Midbrain (tissue), 1 donor: ENCODE measurements at regions not wholly inside any gene's neighbourhood (a gene's known extent, or its start where the extent isn't known, plus 50 kb on each side); places are given as distances from the start of the nearest gene placed in this dataset.

Experiments used
- DNase-seq: peaks from one replicate; lab custom pipeline; 2025; lab: John Stamatoyannopoulos, UW

DNA sequence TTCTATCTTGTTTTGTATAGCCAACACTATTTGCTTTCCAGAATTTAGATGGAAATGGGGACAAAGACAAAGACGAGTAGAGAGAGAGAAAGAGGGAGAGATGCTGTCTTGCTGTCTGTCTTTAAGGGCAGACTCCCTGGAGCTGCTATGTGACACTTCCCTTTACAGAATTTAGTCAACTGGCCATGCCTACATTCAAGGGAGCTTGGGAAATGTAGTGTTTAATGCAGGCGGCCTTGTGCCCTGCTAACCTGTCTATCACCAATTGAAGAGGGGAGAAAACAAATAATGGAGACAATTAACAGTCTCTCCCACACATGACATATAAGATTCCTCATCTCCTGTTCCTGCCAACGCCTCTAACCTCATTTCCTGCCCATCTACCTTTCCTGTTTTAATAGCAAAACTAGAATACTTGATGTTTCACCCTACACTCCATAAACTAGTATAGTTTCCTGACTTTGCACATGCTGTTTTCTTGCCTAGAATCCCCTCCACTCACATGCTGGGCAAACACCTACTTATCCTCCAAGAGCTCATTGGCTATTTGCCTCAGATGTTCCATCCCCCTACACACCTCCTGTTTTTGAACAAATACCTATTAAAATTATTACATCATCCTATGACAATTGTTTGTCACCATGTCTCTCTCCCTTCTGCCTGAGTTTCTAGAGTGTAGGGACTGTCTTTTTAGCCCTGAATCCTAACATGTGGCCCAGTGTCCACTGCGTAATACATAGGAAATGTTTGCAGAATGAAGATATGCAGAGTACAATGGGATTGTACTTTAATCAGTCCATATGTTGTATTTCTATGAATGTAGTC is 117.2 kb downstream of the SLC25A24 start:
- DNase-seq: no peak

DNA sequence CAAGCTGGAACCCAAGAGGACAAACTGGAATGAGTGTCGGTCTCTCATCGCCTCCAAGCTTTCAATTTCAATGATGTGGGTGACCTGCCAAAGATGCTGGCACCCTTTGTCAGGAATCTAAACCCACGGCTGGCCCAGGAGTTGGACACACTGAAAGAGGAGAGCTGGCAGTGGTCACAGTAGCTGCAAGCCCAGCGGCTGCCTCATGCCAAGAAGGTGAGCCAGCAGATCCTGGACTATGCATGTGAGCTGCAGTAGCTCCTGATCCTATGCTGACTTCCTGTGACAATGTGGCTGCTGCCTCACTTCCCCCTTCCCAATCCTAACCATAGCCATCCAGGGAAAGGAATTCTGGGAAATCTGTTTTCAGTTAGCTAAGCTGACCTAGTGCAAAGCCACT is 117.0 kb upstream of the VAV3 start:
- peak; percentile 65 for DNase-seq

DNA sequence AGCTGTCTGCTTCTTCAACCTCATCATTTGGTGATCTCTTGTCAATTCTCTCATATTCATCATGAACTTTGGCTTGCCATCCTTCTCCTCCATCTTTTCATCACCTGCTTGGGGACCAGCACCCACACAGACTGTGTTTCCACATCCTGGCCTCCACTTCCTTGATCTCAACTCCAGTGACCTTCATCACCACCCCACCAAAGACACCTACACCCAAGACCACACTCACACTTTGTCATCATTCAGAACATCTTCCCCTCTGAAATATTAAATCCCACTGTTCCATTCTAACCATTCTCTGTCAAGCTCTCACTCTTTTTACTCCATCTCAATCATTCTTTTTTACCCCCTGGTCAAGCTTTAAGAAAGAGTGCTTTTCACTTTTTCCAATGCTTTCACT is 115.5 kb upstream of the VAV3 start:
- no peak for DNase-seq

DNA sequence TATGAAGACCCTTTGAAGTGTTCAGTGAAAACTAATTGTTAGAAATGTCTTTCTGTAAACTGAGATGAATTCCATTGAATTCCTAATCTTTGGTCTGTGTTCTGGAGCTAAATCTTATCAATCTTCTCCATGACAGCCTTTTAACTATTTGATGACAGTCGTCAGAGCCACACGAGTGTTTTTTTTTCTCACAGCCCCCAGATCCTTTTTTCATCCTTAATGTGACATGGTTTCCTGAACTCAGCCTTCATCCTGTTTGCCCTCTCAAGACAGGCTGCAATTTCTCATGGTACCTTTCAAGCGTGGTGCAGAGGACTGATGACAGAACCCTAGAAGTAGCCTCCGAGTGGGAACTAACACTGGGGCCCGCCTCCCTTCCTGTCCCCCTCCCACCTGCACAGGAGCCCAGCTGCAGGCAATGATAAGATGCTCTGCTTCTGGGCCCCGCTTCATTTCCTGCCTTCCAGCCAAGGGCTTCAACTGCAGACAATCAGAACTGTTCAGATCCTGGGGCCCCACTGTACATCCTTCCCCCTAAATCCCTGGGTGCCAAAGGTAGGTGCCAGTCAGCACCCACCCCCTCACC is 114.6 kb upstream of the VAV3 start:
- DNase-seq: no peak

DNA sequence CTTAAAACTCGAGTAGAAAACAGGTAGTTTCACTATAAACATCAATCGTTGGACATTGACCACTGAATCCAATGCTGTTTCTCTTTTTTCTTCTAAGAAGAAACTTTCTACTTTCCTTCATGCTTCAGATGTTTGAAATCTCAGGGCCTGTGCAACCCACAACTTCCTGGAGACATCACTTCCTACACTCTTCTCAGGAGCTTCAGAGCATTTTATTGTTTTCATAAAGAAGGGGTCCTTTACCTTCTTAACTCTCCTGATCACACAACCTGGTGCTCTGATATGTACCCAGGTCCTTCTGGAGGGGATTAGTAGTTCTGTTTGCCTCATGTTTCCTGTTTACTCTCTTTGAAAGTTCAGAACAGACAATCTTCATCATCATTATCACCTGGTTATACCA is 113.0 kb upstream of the VAV3 start:
- DNase-seq: no peak

DNA sequence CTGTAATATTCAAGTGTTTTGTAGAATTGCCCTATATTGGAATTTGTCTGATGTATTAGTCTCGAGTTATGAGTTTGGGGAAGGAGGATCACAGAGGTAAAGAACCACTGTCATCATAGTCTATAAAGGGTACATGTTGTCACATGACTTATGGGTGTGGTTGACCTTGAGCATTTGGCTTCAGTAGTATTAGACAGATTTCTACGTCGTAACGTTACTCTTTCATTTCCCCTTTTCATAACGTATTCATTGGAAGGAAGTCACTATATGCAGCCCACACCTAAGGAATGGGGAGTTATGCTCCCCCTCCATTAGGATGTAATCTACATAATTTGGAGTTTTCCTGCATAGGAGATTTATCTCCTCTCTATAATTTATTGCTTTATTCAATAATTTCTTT is 110.1 kb upstream of the VAV3 start:
- DNase-seq: no peak

DNA sequence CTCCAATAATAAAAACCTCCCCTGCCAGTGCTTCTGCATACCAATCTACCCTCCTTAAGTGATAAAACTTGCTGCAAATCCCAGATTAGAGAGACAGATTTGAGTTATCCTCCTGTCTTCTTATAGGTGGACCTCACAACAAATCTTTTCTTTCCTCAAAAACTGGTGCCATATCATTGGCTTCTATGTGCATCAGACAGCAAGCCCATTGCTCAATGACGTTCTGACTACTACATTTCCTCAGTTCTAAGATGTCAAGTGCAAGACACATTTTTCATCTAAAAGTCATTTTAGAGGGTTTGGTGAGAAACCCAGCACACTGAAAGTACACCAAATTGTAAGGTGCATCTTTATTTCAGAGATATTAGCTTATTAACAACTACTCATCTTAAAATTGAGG is 107.8 kb upstream of the VAV3 start:
- no peak for DNase-seq

DNA sequence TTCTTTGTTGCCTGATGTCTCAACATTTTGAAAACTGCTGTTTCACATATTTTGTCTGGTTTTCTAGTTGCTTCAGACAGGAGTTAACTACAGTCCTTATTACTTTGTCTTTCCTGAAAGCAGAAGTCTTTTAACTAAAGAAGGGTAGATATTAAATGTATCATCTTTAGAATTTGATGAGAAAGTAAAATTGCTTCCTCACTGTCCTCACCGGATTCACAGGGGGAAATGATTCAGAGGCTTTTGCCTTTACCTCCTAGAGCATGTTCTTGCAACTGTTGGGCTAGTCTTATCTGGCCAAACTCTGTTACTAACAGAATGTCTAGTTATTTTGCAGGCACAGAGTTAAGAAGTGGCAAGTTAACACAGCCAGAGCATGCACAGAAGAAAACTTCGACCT is 107.2 kb upstream of the VAV3 start:
- no peak for DNase-seq

DNA sequence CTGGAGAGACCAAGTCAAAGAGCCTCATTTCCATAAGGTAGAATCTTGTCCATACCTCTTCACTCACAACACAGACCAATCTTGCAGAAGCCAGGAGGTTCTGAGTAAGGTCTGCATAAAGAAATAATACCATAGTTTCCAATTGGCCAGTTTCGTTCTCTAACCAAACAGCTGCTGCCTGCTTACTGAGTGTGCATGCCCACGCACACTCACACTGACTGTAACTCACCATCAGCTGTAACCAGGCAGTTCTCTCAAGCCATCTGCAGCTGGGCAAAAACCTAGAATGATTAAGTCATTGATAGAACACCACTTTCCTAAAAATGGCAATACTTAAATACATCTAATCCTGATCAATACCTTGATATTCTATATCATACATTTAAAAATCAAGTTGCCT is 106.6 kb upstream of the VAV3 start:
- no peak for DNase-seq

DNA sequence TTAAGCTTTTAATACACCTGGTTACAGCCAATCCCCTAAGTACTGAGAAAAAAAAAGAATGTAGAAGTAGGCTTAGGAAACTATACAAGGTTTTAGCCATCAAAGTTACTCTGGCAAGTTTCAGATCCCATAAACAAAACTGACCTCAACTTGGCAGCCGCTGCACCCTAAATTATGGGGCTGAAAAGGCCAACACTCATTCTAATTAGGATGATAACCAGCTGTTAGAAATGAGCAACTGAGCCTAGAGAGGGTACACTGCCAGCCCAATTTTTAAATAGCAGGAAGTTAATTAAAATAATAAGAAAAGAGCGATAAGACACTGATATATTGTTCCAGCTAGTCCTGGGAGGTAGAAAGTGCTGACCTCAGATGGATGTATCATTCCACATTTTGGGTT is 105.7 kb upstream of the VAV3 start:
- no peak for DNase-seq

DNA sequence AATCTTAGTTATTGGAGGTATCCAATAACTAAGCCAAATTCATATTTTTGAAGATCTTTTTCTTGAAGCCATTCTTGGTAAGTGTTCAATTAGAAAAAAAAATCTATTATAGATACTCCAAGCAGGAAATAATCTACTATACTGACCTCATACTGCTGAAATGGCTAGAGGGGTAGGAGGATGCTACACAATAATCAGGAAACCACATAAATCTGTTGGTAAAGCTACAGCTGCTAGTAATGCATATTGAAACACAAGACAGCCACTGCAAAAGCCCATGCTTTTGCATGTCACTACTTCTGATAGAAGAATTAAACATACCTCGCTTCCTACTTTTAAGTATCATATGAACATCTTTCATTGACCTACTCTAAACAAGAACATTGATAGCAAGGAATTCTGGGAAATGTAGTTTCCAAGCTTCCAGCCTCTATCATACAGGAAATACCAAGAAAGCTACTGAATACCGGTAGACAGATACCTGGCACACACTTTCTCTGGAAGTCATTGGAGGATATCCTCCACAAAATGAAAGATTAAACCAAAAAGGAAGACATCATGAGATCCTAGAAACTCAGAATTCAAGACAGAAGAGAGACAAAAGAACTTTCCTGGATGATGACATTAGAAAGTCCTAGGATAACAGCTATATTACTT is 103.0 kb upstream of the VAV3 start:
- DNase-seq: no peak

DNA sequence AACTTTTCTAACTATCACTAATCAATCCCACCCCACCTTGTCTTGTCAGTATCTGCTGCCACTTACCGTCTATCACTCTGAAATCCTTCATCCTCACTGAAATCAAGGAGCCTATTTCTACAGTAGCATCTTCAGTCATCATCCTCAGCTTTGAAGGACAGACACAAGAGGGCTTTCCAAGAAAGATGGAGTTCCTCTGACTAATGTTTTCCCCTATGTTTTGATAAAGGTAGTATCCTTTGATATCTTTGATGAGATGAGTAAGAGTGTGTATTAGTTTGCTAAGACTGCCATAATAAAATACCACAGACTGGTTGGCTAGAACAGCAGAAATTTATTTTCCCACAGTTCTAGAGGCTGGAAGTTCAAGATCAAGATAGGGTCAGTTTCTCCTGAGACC is 101.8 kb upstream of the VAV3 start:
- DNase-seq: no peak

DNA sequence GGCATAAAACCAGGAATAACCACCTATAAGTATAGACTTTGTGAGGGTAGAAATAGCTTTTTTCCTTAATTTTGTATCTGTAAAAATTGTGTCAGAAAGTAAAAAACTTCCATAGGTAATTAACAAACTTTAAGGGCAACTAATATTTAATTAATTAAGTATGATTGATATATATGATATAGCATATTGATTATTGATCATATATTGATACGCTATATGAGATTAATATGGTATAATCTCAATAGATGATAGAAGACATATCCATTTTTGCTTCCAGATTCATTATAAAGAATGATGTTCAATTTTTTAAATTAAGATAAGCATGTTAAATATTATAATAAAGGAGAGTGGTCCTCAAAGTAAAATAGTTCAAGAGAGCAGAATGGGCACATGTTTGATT is 99.3 kb upstream of the VAV3 start:
- DNase-seq: no peak

DNA sequence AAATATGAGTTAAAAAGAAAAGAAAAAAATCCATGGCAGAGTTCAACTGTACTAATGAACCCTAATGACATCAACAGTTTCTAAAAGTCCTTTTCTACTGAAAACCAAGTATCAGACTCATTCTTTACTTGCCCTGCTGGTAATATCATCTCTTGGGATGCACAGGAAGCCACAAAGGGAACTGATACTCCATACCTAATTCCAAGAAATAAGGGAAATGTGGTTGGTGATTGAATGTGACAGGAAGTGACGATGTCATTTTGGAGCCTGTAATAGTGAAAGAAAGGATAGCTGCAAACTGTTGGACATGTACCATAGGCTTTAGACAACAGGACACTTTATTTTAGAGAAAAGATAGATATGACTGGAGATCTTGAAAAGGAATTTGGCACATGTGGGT is 98.7 kb upstream of the VAV3 start:
- DNase-seq: no peak

DNA sequence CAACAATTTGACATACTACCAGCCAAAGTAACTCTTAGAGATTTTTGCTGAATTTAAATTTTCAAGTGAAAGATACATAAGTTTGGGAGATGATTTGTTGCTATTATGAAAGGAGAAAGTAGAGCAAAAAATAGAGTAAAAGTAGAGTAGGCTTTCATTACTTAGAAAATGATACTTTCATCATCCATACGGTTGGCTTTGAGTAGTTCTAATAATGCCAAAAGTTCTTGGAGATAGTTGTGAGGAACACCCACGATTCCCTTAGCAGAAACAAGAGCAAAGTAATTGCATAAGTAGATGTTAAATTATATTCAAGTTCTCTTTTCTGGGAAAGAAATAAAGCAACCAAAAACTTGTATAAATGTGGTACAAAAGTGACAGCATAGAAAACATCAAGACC is 95.0 kb upstream of the VAV3 start:
- DNase-seq: no peak

DNA sequence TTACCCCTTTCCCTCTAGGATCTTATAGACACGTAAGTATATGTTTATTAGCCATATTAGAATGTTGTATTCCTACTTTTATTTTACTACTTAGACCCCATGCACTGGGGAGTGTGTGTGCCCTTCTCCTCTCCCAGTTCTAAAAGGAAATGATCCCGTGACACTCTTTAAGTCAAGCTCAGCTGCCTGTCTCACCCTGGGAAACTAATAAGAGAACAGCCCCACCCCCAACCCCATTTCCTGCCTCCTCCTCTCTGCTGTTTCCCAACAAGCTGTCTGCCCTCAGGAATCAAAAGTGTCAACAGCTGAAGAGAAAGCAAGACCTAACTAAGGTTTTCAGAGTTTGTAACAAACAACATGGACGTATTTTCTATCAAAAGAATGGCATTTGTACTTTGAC is 92.6 kb upstream of the VAV3 start:
- DNase-seq: no peak

DNA sequence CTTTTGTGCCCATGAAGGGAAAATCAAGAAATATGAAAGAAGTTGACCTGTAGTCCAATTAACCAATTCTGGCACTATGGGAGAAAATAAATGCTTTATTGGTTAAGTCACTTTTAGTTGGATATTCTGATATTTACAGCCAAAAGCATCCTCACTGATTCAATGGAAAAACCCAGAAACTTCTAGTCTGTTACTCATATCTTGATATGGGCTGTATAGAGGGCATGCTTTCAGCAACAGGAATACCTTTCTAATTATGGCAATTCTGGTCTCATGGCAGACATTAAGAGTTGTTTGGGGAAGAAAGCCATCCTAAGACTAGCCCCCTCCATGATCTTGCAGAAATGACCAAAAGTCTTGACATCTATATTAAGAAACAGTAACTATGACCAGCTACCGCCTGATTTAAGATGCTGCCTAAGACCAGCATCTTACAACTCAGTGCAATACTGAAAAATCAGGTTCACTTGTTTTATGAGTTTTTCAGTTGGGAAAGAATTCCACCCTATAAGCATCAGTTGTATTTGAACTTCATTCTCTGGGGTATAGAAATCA is 91.5 kb upstream of the VAV3 start:
- DNase-seq: no peak

DNA sequence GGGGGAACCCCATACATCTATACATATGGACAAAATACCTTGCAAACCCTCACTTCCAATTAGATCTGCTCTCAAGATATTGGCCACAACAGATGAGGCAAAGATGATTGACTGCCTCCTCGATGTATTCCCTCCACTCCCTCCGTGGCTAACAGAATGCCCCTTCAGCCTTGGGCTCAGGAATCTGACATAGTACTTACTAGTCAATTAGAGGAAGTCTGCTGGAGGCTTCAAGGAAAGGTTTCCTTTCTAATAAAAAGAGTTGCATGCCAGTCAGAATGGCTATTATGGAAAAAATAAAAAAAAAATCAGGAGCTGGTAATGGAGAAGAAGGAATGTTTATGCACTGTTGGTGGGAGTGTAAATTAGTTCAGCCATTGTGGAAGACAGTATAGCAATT is 90.4 kb upstream of the VAV3 start:
- DNase-seq: no peak

DNA sequence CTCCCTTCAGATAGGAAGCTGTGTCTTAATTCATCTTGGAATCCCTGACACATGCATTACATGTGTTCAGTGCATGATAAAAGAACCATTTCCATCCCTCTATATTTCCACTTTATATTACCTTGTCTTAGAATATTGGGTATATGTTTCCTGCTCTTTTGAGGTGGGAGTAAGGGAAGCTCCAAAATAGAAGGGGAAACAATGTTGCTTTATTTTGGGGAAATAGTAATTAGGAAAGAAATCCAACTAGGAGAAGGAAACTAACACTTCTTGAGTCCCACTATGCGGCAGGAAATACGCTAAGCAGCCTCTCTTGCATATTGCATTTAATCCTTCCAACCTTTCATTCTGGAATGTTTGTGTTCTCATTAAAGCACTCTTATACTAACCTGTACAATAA is 89.4 kb upstream of the VAV3 start:
- no peak for DNase-seq

DNA sequence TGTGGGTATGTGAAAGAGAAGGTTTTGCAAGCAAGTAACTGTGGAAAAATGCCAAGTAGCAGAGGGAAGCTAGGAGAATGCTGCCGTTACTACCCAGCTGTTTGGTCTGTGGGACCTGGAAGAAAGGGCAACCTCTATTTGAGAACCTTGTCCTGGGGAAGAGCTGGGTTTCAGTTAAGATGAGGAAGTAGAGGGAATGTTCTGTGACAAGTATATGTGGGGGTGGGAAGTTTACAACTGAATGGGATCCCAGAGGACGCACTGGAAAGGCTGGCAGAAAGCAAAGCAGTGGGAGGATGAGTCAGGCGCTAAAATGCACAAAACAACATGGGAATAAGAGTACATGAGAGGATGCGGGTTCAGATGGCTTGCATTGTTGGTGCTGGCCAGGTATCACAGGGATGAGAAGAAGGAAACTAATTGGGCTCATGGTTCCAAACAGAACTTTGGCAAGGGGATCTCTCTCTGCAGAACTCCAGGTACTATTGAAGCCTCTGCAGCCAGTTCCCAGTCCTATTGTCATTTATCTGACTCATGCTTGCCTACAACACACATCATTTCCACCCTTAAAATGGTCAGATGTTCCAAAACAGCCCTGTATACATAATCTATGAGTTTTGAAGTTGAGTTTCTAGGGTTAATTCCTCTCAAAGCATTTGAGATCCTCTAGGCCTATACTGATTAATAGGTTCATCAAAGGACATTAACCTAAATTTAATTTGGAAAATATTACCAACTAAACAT is 88.5 kb upstream of the VAV3 start:
- no peak for DNase-seq

DNA sequence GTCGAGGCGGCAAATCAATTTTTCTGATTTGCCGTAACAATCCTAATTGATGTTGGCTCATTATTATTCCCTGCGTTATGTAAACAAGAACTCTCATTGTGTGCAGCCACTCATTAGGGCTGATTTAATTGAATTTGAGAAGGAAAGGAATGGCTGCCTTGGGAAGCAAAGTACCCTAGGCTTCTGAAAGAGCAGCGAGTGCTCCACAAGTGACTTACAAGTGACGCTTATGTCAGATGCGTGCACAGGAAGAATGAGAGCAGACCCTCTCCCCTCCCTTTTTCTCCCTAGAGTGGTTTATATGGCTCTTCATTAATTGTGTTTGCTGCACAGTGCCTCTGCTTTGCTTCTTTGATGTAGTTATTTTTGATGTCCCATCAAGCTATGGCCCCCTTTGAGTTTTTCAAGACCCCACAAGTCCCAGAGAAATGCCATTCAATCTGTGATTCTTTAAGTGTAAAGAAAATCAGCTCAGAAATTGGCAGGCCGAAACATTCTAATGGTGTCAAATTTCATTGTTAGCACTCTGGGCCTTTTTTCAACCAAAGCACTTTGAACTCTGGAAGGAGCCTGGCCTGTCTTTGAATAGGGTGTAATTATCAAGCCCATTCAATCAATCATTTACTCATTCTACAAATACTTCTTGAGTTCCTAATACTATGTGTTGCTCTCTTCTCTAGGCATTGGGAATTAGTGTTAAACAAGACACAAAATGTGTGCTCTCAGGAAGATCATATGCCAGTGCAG is 86.8 kb upstream of the VAV3 start:
- no peak for DNase-seq
